GM21529 (cell line): ENCODE measurements at regions not wholly inside any gene's neighbourhood (a gene's known extent, or its start where the extent isn't known, plus 50 kb on each side); places are given as distances from the start of the nearest gene placed in this dataset.

Source experiments
- ATAC-seq: cut with Tn5 transposase; IDR thresholded peaks from one replicate; pipeline ENCODE4 v1.9.1; 2021; ENCODE audit not compliant: unreplicated experiment

DNA sequence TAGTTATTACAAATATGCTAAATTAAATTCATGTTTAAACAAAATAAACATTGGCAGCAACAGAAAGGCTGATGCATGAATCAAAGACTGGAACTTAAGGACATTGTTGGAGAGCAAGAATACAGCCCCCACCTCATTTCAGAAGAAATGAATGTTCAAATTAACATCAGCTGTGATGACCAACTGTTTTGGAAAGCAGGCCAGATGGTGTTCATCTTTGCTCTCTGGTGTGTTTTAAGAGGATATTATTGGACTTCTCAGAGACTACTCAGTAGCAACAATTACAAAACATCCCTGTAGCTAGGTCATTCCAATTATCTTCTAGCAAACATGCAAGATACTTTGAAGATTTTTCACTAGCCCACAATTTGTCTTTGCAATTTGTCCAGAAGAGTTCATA, 118.6 kb upstream of the DOK5 start:
- no peak for ATAC-seq

DNA sequence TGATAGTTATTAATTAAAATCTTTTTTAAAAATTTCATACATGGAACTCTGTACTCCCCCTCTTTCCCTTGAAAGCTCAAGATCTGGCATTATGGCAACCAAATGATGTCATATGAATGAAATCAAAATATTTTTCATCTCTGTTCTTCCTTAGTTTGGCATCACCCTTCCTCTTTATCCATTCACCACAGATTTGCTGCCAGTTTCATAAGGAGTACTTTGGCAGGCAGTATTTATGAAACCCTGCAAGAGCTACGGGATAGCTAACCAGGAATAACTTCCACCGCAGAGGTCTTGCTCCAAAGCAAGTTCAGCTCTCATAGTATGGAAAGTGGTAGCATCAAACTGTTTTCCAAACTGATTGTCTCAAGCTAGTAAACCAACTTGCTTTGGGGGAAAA, 113.9 kb upstream of the DOK5 start:
- no peak for ATAC-seq

DNA sequence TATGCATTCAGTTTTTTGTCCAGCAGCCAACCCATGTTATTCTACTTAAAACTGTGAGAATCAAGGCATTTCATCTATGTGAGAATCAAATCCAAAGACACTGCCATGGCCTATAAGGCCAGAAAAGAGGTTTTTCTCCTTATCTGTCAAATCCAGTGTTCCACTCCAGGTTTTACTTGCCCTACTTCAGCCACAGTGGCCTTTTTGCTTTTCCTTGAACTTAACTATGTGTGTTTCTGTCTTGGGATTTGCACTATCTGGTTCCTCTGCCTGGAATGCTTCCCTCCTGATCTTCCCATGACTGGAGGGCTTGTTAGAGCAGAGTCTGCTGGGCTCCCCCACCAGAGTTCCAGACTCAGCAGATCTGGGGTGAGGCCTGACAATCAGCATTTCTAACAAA, 113.1 kb upstream of the DOK5 start:
- no peak for ATAC-seq

DNA sequence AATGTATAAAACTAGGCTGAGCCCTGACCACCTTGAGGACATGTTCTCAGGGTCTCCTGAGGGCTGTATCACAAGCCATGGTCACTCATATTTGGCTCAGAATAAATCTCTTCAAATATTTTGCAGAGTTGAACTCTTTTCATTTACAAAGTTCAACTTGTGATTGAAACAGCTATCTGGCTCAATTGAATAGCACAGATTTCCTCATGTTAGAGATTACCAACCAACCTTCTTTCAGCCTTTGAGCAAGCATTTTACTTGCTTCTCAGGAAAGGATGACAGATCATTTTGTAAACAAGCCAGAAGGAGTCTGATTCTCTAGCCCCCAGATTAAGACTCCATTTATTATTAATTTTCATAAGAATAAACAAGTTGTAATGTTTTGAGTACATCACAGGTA, 111.0 kb upstream of the DOK5 start:
- no peak for ATAC-seq

- no peak for ATAC-seq
Measured at GRCh38 chr20:54364919-54365318, 110.5 kb upstream of the DOK5 start.

DNA sequence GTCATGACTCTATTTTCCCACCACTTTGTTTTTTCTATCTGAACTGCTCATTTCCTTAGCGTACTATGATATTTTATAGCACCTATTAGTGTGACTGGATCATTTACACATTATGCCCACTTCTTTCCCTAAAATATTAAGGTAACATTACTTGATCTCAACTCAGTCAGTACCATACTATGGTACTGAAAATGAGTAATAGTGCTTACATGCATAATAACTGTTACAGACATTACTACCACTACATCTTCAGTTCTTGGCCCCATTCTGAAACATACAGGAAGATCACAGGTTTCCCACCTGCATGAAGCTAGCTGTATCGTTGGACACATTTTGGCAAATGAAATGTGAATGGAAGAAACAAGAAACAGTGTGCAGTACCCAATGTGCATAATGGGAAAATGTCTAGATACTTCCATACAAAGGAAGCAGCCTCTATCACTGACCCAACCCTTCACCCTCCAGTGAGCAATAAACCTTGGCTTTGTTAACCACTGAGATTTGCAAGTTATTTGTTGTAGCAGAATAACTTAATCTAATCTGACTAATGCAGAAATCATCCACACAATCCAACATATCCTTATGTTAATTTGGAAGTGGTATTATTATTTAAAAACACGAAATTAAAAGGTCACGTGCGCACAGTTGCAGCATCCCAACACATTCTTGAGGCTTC, 108.6 kb upstream of the DOK5 start:
- ATAC-seq = no peak

DNA sequence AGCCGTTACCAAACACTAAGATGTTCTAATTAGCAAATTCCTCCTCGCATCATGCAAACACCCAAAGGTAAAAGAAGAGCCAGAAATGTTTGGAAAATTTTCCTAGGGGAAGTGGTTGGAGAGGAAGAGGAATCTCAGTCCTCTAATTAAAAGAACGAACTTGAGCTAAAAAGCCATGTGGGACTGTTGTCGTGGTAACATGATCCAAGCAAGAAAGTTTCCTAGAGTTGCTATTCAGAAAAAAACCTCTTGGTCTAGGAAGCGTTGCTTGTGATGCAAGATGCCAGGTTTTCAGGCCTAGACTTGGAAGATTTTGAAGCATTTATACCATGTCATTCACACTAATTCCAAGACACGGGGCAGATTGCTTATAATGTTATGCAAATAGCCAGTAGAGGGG, 106.8 kb upstream of the DOK5 start:
- no peak for ATAC-seq

GRCh38 chr20:54372313-54372712, 103.1 kb upstream of the DOK5 start:
- no peak for ATAC-seq

DNA sequence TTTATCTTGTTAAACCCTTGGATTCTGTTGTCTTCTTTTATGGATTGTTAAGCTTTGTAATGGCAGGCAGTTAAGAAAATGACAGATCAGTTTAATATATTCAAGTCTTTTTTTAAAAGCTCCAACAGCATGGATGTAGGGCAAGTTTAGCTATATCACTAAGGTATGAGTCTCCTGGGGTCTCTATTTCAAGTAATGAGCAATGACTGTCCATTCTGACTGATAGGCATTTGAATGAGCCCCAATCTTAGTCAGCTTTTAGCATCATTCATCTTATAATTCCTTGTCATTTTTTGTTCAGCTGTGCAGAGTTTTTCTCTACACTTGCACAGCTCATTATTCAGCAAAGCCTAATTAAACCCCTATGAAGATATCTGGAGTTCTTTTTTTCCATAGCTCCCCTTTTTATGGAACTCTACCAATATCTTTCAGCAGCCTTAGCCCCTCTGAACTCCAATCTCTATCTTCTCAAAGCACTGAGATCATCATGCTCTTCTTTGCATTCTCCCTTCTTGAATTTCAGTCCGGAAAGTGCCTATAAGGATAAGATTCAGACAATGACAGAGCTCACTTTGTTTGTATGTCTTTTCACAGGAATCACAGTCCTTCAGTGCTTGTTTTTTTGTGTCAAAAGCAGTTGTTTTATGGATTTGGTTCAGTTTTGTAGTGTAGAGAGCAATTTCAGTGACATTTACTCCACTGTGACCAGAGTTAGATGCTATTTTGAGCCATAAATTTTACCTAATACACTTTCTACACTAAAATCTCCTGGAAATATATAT, 97.2 kb upstream of the DOK5 start:
- ATAC-seq = no peak

DNA sequence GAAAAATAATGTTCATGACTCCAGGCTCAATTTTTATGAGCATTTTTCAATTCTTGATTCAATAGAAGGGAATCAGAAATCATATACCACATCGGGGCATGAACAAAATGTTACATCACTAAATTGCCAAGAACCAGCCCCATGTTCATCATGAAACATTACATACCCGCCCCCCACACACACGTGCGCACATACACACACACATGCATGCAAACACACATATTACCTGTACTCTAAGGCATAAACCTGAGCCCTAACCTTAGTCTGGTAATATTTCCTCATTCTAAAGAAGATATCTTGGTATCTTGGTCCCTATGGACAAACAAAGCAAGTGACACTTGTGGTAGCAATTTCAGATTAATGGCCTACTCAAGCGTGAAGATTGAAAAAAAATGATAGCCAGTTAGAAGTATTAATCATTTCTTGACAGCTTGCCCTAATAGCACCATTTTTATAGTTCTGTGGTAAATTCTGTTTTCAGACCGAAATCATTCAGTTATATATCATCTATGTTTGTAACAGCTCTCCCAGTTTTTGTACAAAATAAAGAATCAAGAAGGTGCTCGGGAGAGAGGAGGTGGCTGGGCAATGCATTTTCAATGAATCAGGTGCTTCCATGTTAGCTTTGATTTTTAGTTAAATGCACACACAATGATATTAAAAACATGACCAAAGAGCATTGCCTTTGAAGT, 95.4 kb upstream of the DOK5 start:
- no peak for ATAC-seq

GRCh38 chr20:54382419-54382818, 93.0 kb upstream of the DOK5 start:
- ATAC-seq = no peak

DNA sequence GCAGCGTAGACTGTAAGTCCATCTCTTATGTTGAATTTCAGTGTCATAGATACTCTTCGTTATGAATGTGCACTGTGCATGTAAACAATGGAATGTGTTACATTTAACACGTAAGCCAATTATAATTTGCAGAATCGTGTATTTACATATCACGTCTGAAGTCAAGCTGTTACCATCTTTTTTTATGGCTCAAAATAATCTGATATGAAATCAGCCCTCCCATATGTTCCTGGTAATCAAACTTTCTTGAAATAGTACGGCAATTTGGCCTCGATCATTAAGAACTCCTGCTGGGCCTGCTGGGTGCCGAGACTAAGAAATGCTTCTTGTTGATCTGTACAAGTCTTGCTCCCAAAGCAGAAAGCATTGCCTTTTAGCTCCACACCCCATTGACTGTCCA, 89.6 kb upstream of the DOK5 start:
- ATAC-seq = no peak

DNA sequence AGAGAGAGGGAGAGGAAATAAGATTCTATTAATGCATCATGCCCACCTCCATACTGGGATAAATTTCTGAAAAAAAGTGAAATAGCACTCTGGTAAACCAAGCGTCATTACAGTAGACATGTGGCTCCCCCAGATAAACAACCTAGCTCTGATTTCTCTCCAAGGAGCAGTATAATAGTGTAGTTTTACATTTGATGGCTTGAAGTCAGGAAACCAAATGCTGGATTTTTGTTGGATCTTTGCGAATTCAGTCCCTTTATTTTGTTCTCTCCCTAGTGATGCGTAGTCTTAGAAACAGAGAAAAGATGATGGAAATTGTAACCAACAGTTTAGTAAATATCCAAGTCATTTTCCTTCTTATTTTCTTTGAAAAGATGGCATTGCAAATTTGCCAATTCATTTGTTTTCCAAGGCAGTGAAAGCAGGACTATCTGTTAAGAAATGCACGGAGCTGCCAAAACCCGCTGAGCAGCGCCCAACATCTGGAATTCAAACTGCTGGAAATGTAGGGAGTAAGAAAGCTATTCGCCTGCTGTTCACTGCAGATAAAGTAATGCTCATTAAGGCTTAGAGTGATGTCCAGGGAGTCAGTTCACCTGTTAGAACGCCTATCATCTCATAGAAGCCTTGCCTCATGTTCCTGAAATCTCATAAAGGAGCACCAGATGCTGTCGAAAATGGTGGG, 85.7 kb upstream of the DOK5 start:
- ATAC-seq = no peak

GRCh38 chr20:54397292-54398140, 77.9 kb upstream of the DOK5 start:
- ATAC-seq = no peak

- no peak for ATAC-seq
Measured at GRCh38 chr20:54398814-54399213, 76.6 kb upstream of the DOK5 start.

GRCh38 chr20:54405540-54405939, 69.9 kb upstream of the DOK5 start:
- no peak for ATAC-seq

GRCh38 chr20:54407459-54407858, 67.9 kb upstream of the DOK5 start:
- no peak for ATAC-seq

GRCh38 chr20:54415967-54416366, 59.4 kb upstream of the DOK5 start:
- ATAC-seq = no peak

DNA sequence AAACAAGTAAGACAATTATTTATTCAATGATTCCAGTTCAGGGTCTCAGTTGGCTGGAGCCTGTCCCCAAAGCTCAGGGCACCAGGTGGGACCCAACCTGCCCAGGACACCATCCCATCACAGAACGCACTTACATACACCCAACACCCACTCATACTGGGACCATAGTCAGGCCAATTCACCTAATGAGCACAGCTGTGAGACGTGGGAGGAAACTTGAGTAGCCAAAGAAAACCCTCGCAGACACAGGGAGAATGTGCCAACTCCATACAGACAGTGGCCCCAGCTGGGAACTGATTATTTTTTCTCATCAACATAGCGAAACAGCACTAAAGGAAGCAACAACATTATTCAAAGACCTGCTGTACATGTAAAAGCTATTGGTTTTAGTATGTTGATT, 58.6 kb upstream of the DOK5 start:
- ATAC-seq = no peak

GRCh38 chr20:54419531-54419930, 55.9 kb upstream of the DOK5 start:
- ATAC-seq = no peak
